HCT116 (cell line): ENCODE measurements at regions not wholly inside any gene's neighbourhood (a gene's known extent, or its start where the extent isn't known, plus 50 kb on each side); places are given as distances from the start of the nearest gene placed in this dataset.

ENCODE experiments used
- CBX3 ChIP-seq: IDR thresholded peaks from 2 replicates; pipeline ENCODE4 v1.6.1; 2012; ENCODE audit warnings: low read depth
- CEBPB ChIP-seq: IDR thresholded peaks from 2 replicates; pipeline ENCODE4 v1.6.1; 2012; ENCODE audit warnings: low read depth
- ELF1 ChIP-seq: IDR thresholded peaks from 2 replicates; pipeline ENCODE4 v1.6.1; 2012; ENCODE audit warnings: low read depth, borderline replicate concordance
- EZH2 ChIP-seq: fragments of 200-600 bp; sonication (generic); IDR thresholded peaks from 2 replicates; pipeline ENCODE4 v1.6.1; 2017; ENCODE audit warnings: antibody characterized with exemption, mixed run types
- FOSL1 ChIP-seq: IDR thresholded peaks from 2 replicates; pipeline ENCODE4 v1.6.1; 2012; ENCODE audit warnings: low read depth
- POLR2A ChIP-seq: IDR thresholded peaks from 2 replicates; pipeline ENCODE4 v1.7.0; 2011; ENCODE audit warnings: borderline replicate concordance; ENCODE audit not compliant: insufficient read depth, insufficient read length; ENCODE audit errors: extremely low read depth
- POLR2AphosphoS5 ChIP-seq: IDR thresholded peaks from 2 replicates; pipeline ENCODE4 v1.6.1; 2011; ENCODE audit warnings: mild to moderate bottlenecking, low read depth, low read length, moderate library complexity
- SIN3A ChIP-seq: IDR thresholded peaks from 2 replicates; pipeline ENCODE4 v1.6.1; 2012; ENCODE audit warnings: low read depth
- SP1 ChIP-seq: IDR thresholded peaks from 2 replicates; pipeline ENCODE4 v1.6.1; 2012; ENCODE audit warnings: low read depth
- ZFX ChIP-seq: fragments of 450-650 bp; IDR thresholded peaks from 2 replicates; pipeline ENCODE4 v1.6.1; 2017
- TF ChIP-seq, protein P1 (sequence below): IDR thresholded peaks from 2 replicates; pipeline ENCODE4 v1.6.1; 2012; ENCODE audit warnings: low read depth
- TF ChIP-seq, protein P2 (sequence below), 3 experiments: fragments of 200-600 bp in 1 of 3; sonication (generic) in 1 of 3; IDR thresholded peaks in 2 of 3; conservative IDR thresholded peaks in 1 of 3; 2 replicates each; pipeline ENCODE4 v1.5.1; 2012 to 2017; ENCODE audit warnings: low read depth in 2 of 3, low read length in 2 of 3, antibody characterized with exemption in 1 of 3, borderline replicate concordance in 1 of 3, control low read depth in 1 of 3, mild to moderate bottlenecking in 1 of 3, mixed read lengths in 1 of 3, mixed run types in 1 of 3, moderate library complexity in 1 of 3; ENCODE audit not compliant: insufficient read depth in 1 of 3
- TF ChIP-seq, protein P3 (sequence below): IDR thresholded peaks from 2 replicates; pipeline ENCODE4 v1.6.1; 2012
- TF ChIP-seq, protein P4 (sequence below): IDR thresholded peaks from 2 replicates; pipeline ENCODE4 v1.6.1; 2011; ENCODE audit warnings: mild to moderate bottlenecking, low read length, moderate library complexity; ENCODE audit not compliant: insufficient replicate concordance; ENCODE audit errors: extremely low read depth

DNA sequence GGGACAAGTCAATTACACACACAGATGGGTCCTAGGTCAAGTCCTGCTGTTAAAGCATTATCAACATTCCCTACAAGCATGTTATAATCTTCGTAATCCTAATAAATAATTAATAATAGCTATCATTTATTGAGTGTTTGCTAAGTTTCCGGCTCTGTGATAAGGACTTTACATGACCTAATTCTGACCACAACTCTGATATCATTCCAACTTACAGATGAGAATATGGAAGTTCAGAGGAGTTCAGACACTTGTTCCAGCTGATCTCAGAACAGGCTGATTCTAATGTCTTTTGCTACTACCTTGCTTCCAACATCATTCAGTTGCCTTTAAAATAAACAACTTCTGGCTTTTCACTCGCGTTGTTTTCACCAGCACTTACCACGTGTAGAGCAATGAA, 770.1 kb upstream of the CXADR start:
- TF ChIP-seq FOSL1 (no peak), CEBPB (no peak), POLR2A (no peak), POLR2AphosphoS5 (no peak), CBX3 (no peak), ELF1 (no peak), EZH2 (no peak), SP1 (no peak), SIN3A (no peak), ZFX (no peak)
- TF ChIP-seq, protein P1, sequence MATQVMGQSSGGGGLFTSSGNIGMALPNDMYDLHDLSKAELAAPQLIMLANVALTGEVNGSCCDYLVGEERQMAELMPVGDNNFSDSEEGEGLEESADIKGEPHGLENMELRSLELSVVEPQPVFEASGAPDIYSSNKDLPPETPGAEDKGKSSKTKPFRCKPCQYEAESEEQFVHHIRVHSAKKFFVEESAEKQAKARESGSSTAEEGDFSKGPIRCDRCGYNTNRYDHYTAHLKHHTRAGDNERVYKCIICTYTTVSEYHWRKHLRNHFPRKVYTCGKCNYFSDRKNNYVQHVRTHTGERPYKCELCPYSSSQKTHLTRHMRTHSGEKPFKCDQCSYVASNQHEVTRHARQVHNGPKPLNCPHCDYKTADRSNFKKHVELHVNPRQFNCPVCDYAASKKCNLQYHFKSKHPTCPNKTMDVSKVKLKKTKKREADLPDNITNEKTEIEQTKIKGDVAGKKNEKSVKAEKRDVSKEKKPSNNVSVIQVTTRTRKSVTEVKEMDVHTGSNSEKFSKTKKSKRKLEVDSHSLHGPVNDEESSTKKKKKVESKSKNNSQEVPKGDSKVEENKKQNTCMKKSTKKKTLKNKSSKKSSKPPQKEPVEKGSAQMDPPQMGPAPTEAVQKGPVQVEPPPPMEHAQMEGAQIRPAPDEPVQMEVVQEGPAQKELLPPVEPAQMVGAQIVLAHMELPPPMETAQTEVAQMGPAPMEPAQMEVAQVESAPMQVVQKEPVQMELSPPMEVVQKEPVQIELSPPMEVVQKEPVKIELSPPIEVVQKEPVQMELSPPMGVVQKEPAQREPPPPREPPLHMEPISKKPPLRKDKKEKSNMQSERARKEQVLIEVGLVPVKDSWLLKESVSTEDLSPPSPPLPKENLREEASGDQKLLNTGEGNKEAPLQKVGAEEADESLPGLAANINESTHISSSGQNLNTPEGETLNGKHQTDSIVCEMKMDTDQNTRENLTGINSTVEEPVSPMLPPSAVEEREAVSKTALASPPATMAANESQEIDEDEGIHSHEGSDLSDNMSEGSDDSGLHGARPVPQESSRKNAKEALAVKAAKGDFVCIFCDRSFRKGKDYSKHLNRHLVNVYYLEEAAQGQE, result no peak
- TF ChIP-seq, protein P2, sequence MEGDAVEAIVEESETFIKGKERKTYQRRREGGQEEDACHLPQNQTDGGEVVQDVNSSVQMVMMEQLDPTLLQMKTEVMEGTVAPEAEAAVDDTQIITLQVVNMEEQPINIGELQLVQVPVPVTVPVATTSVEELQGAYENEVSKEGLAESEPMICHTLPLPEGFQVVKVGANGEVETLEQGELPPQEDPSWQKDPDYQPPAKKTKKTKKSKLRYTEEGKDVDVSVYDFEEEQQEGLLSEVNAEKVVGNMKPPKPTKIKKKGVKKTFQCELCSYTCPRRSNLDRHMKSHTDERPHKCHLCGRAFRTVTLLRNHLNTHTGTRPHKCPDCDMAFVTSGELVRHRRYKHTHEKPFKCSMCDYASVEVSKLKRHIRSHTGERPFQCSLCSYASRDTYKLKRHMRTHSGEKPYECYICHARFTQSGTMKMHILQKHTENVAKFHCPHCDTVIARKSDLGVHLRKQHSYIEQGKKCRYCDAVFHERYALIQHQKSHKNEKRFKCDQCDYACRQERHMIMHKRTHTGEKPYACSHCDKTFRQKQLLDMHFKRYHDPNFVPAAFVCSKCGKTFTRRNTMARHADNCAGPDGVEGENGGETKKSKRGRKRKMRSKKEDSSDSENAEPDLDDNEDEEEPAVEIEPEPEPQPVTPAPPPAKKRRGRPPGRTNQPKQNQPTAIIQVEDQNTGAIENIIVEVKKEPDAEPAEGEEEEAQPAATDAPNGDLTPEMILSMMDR (IDR thresholded peaks at IDR 0.05 in 2 of 3, conservative IDR thresholded peaks at IDR 0.05 in 1 of 3; ENCODE audit: borderline replicate concordance in 1 of 3, insufficient read depth in 1 of 3, low read depth in 2 of 3, low read length in 2 of 3), result no peak
- TF ChIP-seq, protein P3, sequence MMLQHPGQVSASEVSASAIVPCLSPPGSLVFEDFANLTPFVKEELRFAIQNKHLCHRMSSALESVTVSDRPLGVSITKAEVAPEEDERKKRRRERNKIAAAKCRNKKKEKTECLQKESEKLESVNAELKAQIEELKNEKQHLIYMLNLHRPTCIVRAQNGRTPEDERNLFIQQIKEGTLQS, result no peak
- TF ChIP-seq, protein P4, sequence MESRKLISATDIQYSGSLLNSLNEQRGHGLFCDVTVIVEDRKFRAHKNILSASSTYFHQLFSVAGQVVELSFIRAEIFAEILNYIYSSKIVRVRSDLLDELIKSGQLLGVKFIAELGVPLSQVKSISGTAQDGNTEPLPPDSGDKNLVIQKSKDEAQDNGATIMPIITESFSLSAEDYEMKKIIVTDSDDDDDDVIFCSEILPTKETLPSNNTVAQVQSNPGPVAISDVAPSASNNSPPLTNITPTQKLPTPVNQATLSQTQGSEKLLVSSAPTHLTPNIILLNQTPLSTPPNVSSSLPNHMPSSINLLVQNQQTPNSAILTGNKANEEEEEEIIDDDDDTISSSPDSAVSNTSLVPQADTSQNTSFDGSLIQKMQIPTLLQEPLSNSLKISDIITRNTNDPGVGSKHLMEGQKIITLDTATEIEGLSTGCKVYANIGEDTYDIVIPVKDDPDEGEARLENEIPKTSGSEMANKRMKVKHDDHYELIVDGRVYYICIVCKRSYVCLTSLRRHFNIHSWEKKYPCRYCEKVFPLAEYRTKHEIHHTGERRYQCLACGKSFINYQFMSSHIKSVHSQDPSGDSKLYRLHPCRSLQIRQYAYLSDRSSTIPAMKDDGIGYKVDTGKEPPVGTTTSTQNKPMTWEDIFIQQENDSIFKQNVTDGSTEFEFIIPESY, result no peak
